GM19324 (cell line): ENCODE measurements at regions not wholly inside any gene's neighbourhood (a gene's known extent, or its start where the extent isn't known, plus 50 kb on each side); places are given as distances from the start of the nearest gene placed in this dataset.

Experiments used
- ATAC-seq: cut with Tn5 transposase; IDR thresholded peaks from one replicate; pipeline ENCODE4 v1.9.1; 2021; ENCODE audit warnings: mild to moderate bottlenecking, moderate library complexity; ENCODE audit not compliant: unreplicated experiment, low FRiP score

GRCh38 chr9:19732441-19732951 is 56.3 kb downstream of the SLC24A2 start:
- no peak for ATAC-seq

GRCh38 chr9:19728101-19728500 is 60.7 kb downstream of the SLC24A2 start:
- ATAC-seq, result no peak

GRCh38 chr9:19725970-19726369 is 62.9 kb downstream of the SLC24A2 start:
- no peak for ATAC-seq

GRCh38 chr9:19720377-19720776 is 68.5 kb downstream of the SLC24A2 start:
- no peak for ATAC-seq

- ATAC-seq, result no peak
Measured at GRCh38 chr9:19703702-19704101, 85.1 kb downstream of the SLC24A2 start.

GRCh38 chr9:19701991-19702390 is 86.8 kb downstream of the SLC24A2 start:
- no peak for ATAC-seq

- no peak for ATAC-seq
Measured at GRCh38 chr9:19701274-19701673, 87.6 kb downstream of the SLC24A2 start.

GRCh38 chr9:19700699-19701098 is 88.1 kb downstream of the SLC24A2 start:
- ATAC-seq, result no peak

- ATAC-seq, result no peak
Measured at GRCh38 chr9:19699756-19700155, 89.1 kb downstream of the SLC24A2 start.

- ATAC-seq, result no peak
Measured at GRCh38 chr9:19698960-19699359, 89.9 kb downstream of the SLC24A2 start.

GRCh38 chr9:19694601-19695000 is 94.2 kb downstream of the SLC24A2 start:
- no peak for ATAC-seq

- no peak for ATAC-seq
Measured at GRCh38 chr9:19690128-19690527, 98.7 kb downstream of the SLC24A2 start.

GRCh38 chr9:19689328-19690101 is 99.3 kb downstream of the SLC24A2 start:
- ATAC-seq, result no peak

GRCh38 chr9:19683715-19684114 is 105.1 kb downstream of the SLC24A2 start:
- ATAC-seq, result no peak

- ATAC-seq, result no peak
Measured at GRCh38 chr9:19682397-19682796, 106.4 kb downstream of the SLC24A2 start.

GRCh38 chr9:19681846-19682245 is 107.0 kb downstream of the SLC24A2 start:
- ATAC-seq, result no peak

- ATAC-seq, result no peak
Measured at GRCh38 chr9:19677924-19678323, 110.9 kb downstream of the SLC24A2 start.

GRCh38 chr9:19675492-19675891 is 113.3 kb downstream of the SLC24A2 start:
- ATAC-seq, result no peak

- ATAC-seq, result no peak
Measured at GRCh38 chr9:19666575-19666974, 122.3 kb downstream of the SLC24A2 start.

GRCh38 chr9:19665146-19665863 is 123.5 kb downstream of the SLC24A2 start:
- peak; percentile 100 for ATAC-seq

- no peak for ATAC-seq
Measured at GRCh38 chr9:19663570-19663969, 125.3 kb downstream of the SLC24A2 start.

- no peak for ATAC-seq
Measured at GRCh38 chr9:19662213-19662612, 126.6 kb downstream of the SLC24A2 start.
